Fibroblast of pulmonary artery (primary cell): ENCODE measurements at regions not wholly inside any gene's neighbourhood (a gene's known extent, or its start where the extent isn't known, plus 50 kb on each side); places are given as distances from the start of the nearest gene placed in this dataset.
A peak's percentile ranks its signal among the peaks of the same experiment; 100 is the strongest.

ENCODE experiments used
- DNase-seq: peaks from one replicate; pipeline ENCODE4 v3.0.0-alpha.2; 2010; ENCODE audit warnings: low read depth
- H3K4me3 ChIP-seq: replicated peaks from 2 replicates; pipeline ENCODE4 v1.5.1; 2011; ENCODE audit warnings: low read depth, mild to moderate bottlenecking, control low read depth, low read length, moderate library complexity
- TF ChIP-seq, protein P1 (sequence below): IDR thresholded peaks from 2 replicates; pipeline ENCODE4 v1.5.1; 2011; ENCODE audit warnings: mild to moderate bottlenecking, control low read depth, low read length, inconsistent platforms; ENCODE audit errors: missing control alignments

DNA sequence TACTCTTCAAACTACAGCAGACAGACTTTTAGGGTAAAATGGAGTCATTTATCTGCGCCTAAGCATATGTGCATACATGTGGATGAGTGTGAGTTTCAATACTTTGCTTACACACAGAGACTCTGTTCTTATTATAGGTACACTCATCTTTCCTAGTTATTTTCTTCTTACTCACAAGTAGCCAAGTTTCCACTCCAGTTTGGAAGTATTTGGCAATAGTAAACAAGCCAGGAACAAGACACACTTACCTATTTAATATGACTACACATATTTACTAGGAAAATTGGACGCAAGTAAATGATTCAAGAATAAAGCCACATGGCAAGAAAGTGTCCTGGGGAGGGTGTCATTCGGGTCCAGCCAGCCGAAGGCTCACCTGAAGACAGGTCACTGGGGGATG is 414.3 kb downstream of the FBXO15 start:
- no peak overlapping the region for H3K4me3 ChIP-seq
- DNase-seq, result no peak
- TF ChIP-seq, protein P1, sequence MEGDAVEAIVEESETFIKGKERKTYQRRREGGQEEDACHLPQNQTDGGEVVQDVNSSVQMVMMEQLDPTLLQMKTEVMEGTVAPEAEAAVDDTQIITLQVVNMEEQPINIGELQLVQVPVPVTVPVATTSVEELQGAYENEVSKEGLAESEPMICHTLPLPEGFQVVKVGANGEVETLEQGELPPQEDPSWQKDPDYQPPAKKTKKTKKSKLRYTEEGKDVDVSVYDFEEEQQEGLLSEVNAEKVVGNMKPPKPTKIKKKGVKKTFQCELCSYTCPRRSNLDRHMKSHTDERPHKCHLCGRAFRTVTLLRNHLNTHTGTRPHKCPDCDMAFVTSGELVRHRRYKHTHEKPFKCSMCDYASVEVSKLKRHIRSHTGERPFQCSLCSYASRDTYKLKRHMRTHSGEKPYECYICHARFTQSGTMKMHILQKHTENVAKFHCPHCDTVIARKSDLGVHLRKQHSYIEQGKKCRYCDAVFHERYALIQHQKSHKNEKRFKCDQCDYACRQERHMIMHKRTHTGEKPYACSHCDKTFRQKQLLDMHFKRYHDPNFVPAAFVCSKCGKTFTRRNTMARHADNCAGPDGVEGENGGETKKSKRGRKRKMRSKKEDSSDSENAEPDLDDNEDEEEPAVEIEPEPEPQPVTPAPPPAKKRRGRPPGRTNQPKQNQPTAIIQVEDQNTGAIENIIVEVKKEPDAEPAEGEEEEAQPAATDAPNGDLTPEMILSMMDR, result no peak

DNA sequence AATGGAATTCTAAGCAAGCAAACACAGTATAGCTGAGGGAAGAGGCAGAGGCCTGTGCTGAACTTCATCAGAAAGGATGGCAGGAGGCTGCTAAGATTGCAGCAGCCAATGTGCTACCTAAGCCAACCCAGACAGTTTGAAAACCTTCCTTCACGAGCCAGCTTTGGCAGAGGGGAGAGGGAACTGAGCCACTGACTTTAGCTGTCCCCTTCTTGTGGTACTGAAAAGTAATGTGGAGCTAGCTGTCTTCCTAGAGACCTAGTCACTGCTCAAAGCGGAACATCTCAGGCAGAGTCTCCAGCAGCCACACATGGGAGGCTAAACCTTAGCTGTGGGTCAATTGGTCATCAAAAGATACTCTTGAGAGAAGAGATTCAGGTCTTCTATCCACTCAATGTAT is 419.0 kb downstream of the FBXO15 start:
- H3K4me3 ChIP-seq, result no peak overlapping the region
- no peak for DNase-seq
- TF ChIP-seq, protein P1, result no peak

DNA sequence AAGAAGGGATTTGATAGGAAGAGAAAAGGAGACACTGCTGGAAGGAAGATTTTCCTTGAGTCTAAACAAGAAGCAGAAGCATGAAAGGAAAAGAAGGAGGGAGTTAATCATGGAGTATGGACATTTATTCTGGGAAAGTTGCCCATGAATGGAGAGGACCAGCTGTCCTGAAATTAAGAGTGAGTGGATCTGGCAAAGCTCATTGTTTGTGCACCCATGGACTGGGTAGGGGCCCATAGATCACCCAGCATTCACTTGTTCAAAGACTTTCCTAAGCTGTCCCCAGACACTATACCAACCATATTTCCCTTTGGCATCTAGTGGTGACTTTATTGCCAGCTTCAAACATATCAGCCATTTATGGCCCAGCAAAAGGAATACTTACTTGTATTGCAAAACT is 422.7 kb downstream of the FBXO15 start:
- H3K4me3 ChIP-seq, result no peak overlapping the region
- TF ChIP-seq, protein P1, result no peak
- peak; percentile 37 for DNase-seq

DNA sequence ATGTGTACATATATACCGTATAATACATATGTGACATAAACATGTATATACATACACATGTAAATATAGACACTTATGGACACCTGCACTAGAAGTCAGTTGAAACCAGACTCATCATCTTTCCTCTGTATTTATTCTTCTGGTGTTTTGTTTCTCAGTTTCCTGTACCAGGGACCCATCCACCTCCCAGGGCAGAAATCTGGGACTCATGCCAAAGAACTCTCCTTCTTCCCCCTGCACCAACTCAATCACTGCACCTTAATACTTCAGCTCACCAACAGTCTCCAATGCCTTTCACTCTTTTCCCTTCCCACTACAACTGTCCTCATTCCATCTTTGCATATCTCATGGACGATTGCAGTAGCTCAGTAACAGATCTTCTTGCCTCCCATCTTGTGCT is 428.0 kb downstream of the FBXO15 start:
- DNase-seq, result no peak
- TF ChIP-seq, protein P1, result no peak
- H3K4me3 ChIP-seq, result no peak overlapping the region

DNA sequence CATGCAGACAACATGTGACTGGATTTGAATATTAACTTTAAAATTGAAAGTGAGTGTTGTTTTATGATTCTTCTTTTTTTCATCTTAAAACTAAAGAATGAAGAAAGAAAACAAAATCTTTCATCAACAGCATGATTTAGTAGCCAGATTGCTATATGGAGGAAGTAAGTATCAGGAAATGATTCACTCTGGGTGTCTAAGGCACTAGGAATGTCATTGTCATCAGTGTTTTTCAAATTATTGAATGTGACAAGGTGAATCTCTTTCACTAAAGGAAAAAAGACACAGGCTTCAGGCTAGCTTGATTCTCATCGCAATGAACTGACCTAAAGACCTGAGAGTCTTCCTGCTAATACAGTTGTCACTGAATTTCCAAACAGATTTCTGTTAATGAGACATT is 430.1 kb downstream of the FBXO15 start:
- TF ChIP-seq, protein P1, result no peak
- H3K4me3 ChIP-seq, result no peak overlapping the region
- DNase-seq, result peak; percentile 39

DNA sequence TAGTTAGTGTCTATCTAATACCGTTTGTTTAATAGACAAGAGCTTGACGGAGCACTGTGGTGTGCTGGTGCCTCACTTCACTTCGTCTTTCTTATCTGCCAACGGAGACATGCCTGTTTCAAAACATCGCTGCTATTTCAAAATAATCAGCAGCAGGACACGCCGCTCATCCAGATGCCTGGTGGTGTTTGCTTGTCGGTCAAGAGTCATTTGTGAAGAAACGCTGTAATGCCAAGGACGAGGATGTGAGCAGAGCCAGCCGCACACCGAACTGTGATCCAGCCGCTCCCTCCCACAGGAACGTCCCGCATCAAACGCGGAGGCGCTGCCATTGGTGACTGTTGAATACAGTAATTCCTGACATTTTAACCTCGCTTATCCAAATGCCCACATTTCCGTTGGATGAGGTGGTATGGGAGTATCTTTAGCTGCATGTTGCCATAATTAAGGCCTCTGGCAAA is 432.4 kb downstream of the FBXO15 start:
- peak overlapping the region; percentile 34 for H3K4me3 ChIP-seq
- TF ChIP-seq, protein P1, result no peak
- DNase-seq, result peak; percentile 59

DNA sequence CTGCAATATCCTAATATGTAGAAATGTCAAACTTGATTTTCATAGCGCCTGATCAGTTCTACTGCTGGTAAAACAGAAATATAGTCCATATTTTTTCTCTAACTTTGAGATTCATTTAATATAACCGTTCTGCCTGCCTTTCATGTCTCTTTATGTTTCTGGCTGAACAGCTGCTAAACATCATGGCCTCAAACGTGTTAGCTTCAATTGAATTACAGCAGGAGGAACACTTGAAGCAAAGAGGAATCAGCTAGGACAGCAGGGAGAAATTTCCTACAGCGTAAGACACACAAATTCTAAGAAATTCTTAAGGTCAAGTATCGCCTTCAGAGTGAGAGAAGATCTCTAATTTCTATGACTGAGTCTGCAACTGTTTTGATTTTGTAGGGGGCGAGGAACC is 433.2 kb downstream of the FBXO15 start:
- H3K4me3 ChIP-seq, result no peak overlapping the region
- DNase-seq, result no peak
- TF ChIP-seq, protein P1, result no peak
